IPS-20b (cell line): ENCODE measurements at regions not wholly inside any gene's neighbourhood (a gene's known extent, or its start where the extent isn't known, plus 50 kb on each side); places are given as distances from the start of the nearest gene placed in this dataset.

Experiments used
- H3K27ac ChIP-seq: one replicate; pipeline ENCODE4 v1.5.1; 2013; ENCODE audit warnings: low read length
- H3K27me3 ChIP-seq: 2 replicates; pipeline ENCODE4 v1.6.1; 2013; ENCODE audit warnings: mild to moderate bottlenecking, low read length, inconsistent platforms; ENCODE audit not compliant: insufficient read depth
- H3K36me3 ChIP-seq: 2 replicates; pipeline ENCODE4 v1.6.1; 2013; ENCODE audit warnings: low read depth, mild to moderate bottlenecking, inconsistent platforms, low read length, moderate library complexity; ENCODE audit not compliant: insufficient read depth
- H3K4me1 ChIP-seq: 2 replicates; pipeline ENCODE4 v1.6.1; 2013; ENCODE audit warnings: mild to moderate bottlenecking, control low read depth, inconsistent platforms, low read length, moderate library complexity; ENCODE audit not compliant: insufficient read depth
- H3K4me3 ChIP-seq: 2 replicates; pipeline ENCODE4 v1.5.1; 2013; ENCODE audit warnings: mild to moderate bottlenecking, low read length, inconsistent platforms
- H3K9ac ChIP-seq: 2 replicates; pipeline ENCODE4 v1.6.1; 2013; ENCODE audit warnings: low read depth, mild to moderate bottlenecking, inconsistent platforms, low read length, moderate library complexity
- H3K9me3 ChIP-seq: 2 replicates; pipeline ENCODE4 v1.6.1; 2013; ENCODE audit warnings: mild to moderate bottlenecking, low read depth, low read length, inconsistent platforms; ENCODE audit not compliant: insufficient read depth

DNA sequence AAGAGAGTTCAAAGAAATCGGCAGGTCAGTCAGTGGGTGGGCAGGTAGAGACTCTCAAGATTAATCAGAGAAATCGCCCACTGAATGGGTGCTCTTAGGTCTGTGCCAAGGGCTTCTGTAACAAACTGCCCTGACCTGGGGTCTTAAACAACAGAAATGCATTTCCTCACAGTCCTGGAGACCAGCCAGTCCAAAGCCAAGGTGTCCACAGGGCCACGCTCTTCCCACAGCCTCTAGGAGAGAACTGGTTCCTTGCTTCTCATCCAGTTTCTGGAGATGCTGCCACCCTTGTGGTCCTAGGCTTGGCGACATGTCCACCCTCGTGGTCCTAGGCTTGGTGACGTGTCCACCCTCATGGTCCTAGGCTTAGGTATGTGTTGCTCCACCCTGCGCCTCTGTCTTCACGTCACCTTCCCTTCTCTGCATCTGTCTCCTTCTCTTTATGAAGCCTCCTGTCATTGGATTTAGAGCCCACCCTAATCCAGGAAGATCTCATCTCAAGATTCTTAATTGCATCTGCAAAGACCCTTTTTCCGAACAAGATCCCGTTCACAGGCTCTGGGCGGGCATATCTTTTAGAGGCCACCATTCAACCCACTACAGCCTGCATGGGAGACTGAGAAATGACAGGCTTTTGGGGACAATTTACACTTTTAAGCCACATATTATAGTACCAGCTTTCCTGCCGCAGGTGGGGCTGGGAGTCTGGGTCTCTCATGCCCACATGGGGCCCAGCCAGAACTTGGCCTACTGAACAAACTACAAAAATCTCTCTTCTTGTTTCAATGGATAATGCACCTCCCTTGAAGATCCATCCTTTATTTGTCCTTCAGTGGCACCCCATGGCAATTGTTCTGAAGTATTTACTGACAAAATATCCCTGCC, 161.3 kb downstream of the ASB1 start:
- H3K27ac ChIP-seq, result no peak overlapping the region

GRCh38 chr2:238589591-238590460, 163.1 kb downstream of the ASB1 start:
- Histone ChIP-seq H3K27ac (no peak overlapping the region), H3K27me3 (no peaks in the 10 kb centered on the region), H3K4me1 (no peaks in the 10 kb centered on the region), H3K36me3 (no peaks in the 10 kb centered on the region), H3K9ac (no peak overlapping the region), H3K4me3 (no peak overlapping the region), H3K9me3 (no peaks in the 10 kb centered on the region)

More for the DNA sequence above, 161.3 kb downstream of the ASB1 start:
- H3K27me3 ChIP-seq, result no peaks in the 10 kb centered on the region
- no peak overlapping the region for H3K9ac ChIP-seq
- no peaks in the 10 kb centered on the region for H3K9me3 ChIP-seq
- H3K4me3 ChIP-seq, result no peak overlapping the region
- H3K4me1 ChIP-seq, result no peaks in the 10 kb centered on the region
- no peaks in the 10 kb centered on the region for H3K36me3 ChIP-seq

GRCh38 chr2:238591732-238592131, 165.0 kb downstream of the ASB1 start:
- Histone ChIP-seq H3K27me3 (no peaks in the 10 kb centered on the region), H3K4me1 (no peaks in the 10 kb centered on the region), H3K9me3 (no peaks in the 10 kb centered on the region), H3K36me3 (no peaks in the 10 kb centered on the region), H3K9ac (no peak overlapping the region), H3K4me3 (no peak overlapping the region), H3K27ac (no peak overlapping the region)

GRCh38 chr2:238593236-238593635, 166.5 kb downstream of the ASB1 start:
- Histone ChIP-seq H3K9me3 (no peaks in the 10 kb centered on the region), H3K36me3 (no peaks in the 10 kb centered on the region), H3K27me3 (no peaks in the 10 kb centered on the region), H3K27ac (no peak overlapping the region), H3K4me1 (no peaks in the 10 kb centered on the region), H3K9ac (no peak overlapping the region), H3K4me3 (no peak overlapping the region)

- Histone ChIP-seq H3K27me3 (no peaks in the 10 kb centered on the region), H3K9me3 (no peaks in the 10 kb centered on the region), H3K4me1 (no peaks in the 10 kb centered on the region), H3K9ac (no peak overlapping the region), H3K4me3 (no peak overlapping the region), H3K27ac (no peak overlapping the region), H3K36me3 (no peaks in the 10 kb centered on the region)
Observed at GRCh38 chr2:238593678-238594077, 167.0 kb downstream of the ASB1 start.

DNA sequence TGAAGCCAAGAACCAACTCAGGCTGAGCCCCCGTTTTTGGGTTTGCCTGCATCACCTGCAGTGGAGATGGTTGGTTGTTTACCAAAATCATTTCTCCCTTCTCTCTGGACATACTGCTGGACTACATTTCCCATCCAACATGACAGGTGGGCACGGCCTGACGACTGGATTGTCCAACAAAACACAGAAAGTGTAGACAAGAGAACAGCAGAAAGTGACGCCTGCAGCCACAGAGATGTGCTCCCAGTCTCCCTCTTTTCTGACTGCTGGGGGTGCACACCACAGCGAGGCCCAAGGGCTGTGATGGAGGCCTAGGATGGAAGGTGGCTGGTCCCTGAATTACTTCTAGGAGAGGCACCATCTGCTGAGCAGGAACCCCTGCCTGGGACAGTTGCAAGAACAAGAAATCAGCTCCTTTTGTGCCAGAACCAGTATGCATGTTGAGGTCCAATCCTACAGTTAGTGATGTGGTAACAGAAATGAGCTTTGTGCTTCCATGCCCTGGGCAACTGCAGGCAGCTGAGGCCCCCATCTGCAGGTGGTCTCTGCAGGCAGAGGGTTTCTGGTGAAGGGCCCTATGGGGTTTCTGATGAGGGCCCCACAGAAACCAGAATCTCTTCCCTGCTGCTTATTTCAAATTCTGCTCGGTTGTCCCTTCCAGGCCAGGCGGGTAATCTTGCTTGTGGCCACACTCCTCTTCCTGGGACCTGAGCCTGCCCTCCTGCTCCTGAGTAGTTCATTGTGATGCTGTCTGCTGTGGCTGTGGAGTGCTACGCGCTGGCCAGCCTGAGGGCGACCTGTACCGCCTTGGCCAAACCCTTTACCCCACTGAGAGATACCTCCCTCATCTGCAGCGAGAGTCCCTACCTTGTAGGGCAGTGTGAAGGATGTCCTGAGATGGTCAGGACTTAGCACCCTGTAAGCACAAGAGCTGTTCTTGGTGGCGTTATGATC, 168.3 kb downstream of the ASB1 start:
- Histone ChIP-seq H3K4me1 (no peaks in the 10 kb centered on the region), H3K4me3 (no peak overlapping the region), H3K9me3 (no peaks in the 10 kb centered on the region), H3K36me3 (no peaks in the 10 kb centered on the region), H3K27me3 (no peaks in the 10 kb centered on the region), H3K9ac (no peak overlapping the region), H3K27ac (no peak overlapping the region)

GRCh38 chr2:238595750-238596570, 169.2 kb downstream of the ASB1 start:
- H3K36me3 ChIP-seq, result no peaks in the 10 kb centered on the region
- no peak overlapping the region for H3K27ac ChIP-seq
- no peaks in the 10 kb centered on the region for H3K27me3 ChIP-seq
- no peak overlapping the region for H3K4me3 ChIP-seq
- no peaks in the 10 kb centered on the region for H3K9me3 ChIP-seq
- no peaks in the 10 kb centered on the region for H3K4me1 ChIP-seq
- no peak overlapping the region for H3K9ac ChIP-seq

DNA sequence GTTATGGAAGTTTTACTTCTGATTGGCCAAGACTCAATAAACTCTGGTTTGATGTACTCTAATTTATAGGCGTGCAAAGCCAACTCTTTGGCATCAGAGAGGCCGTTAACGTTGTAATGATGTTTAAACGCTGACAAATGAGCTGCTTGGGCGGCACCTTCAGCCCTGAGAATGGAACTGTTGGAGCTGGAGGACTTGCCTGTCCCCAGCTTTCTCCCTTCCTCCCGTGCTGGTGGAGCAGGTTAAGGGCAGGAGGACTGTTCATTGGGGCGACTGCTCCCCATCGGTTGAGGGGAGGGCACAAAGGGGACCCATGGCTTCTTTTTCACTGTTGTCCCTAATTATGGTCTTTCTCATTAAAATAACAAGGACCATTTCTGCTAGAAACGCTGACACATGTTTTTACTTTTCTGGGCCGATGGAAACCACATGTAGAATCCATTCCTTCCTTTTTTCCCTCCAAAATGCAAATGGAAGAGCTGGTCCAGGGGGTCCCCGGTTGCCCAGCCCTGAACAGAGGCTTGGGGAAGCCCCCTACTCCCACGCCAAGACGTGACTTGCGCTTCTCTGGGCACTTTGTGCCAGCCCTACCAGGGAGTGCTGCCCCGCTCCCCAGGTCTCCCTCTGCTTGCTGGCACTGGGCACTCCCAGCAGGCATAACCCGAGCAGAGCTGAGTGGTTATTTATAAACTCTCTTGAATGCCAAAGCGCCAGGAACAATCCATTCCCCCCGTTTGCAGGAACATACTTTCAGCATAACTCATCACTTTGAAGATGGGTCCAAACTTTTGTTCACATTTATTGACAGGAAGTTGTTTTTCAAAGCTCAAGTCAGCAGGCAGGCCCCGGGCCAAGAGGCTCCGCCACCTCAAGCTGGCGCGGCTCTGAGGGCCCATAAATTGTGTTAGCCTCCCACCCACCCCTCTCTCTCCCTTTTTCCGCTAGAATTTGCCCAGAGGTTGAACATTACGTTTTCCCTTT, 170.1 kb downstream of the ASB1 start:
- Histone ChIP-seq H3K4me3 (no peak overlapping the region), H3K4me1 (no peaks in the 10 kb centered on the region), H3K27ac (no peak overlapping the region), H3K9ac (no peak overlapping the region), H3K27me3 (no peaks in the 10 kb centered on the region), H3K9me3 (no peaks in the 10 kb centered on the region), H3K36me3 (no peaks in the 10 kb centered on the region)

- no peak overlapping the region for H3K9ac ChIP-seq
- no peaks in the 10 kb centered on the region for H3K9me3 ChIP-seq
- H3K4me1 ChIP-seq, result no peaks in the 10 kb centered on the region
- no peaks in the 10 kb centered on the region for H3K36me3 ChIP-seq
- no peaks in the 10 kb centered on the region for H3K27me3 ChIP-seq
- no peak overlapping the region for H3K27ac ChIP-seq
- no peak overlapping the region for H3K4me3 ChIP-seq
Observed at GRCh38 chr2:238597638-238598528, 171.2 kb downstream of the ASB1 start.
